ENCODE measurements at regions not wholly inside any gene's neighbourhood (a gene's known extent, or its start where the extent isn't known, plus 50 kb on each side); places are given as distances from the start of the nearest gene placed in this dataset.

GRCh38 chr2:224210286-224211180, 171.4 kb upstream of the SERPINE2 start:
- peaks cover 10% of the 10 kb centered on the region for H3K4me1 Mint-ChIP-seq (ENCODE audit: unreplicated experiment)
- no peaks in the 10 kb centered on the region for H3K36me3 Mint-ChIP-seq (ENCODE audit: unreplicated experiment)
- H3K27me3 Mint-ChIP-seq (ENCODE audit: unreplicated experiment): no peaks in the 10 kb centered on the region
- DNase-seq (ENCODE audit: extremely low spot score, unreplicated experiment): no peak
- TF ChIP-seq CTCF (IDR thresholded peaks at IDR 0.05): no peak
- no peak overlapping the region for H3K4me3 Mint-ChIP-seq (ENCODE audit: unreplicated experiment)
- peaks cover 5% of the 10 kb centered on the region for H3K9me3 Mint-ChIP-seq (ENCODE audit: unreplicated experiment)
- no peak overlapping the region for H3K27ac Mint-ChIP-seq (ENCODE audit: unreplicated experiment)

GRCh38 chr2:224209555-224210285, 170.6 kb upstream of the SERPINE2 start:
- no peak for TF ChIP-seq CTCF (IDR thresholded peaks at IDR 0.05)
- H3K27me3 Mint-ChIP-seq (ENCODE audit: unreplicated experiment): no peaks in the 10 kb centered on the region
- H3K9me3 Mint-ChIP-seq (ENCODE audit: unreplicated experiment): peaks cover 5% of the 10 kb centered on the region
- peaks cover 10% of the 10 kb centered on the region for H3K4me1 Mint-ChIP-seq (ENCODE audit: unreplicated experiment)
- no peak overlapping the region for H3K4me3 Mint-ChIP-seq (ENCODE audit: unreplicated experiment)
- H3K27ac Mint-ChIP-seq (ENCODE audit: unreplicated experiment): no peak overlapping the region
- DNase-seq (ENCODE audit: extremely low spot score, unreplicated experiment): no peak
- no peaks in the 10 kb centered on the region for H3K36me3 Mint-ChIP-seq (ENCODE audit: unreplicated experiment)

GRCh38 chr2:224208443-224208842, 169.4 kb upstream of the SERPINE2 start:
- Mint-ChIP-seq H3K4me1 (ENCODE audit: unreplicated experiment) (peaks cover 10% of the 10 kb centered on the region), H3K9me3 (ENCODE audit: unreplicated experiment) (peaks cover 5% of the 10 kb centered on the region), H3K4me3 (ENCODE audit: unreplicated experiment) (no peak overlapping the region), H3K36me3 (ENCODE audit: unreplicated experiment) (no peaks in the 10 kb centered on the region), H3K27ac (ENCODE audit: unreplicated experiment) (no peak overlapping the region), H3K27me3 (ENCODE audit: unreplicated experiment) (no peaks in the 10 kb centered on the region)
- TF ChIP-seq CTCF (IDR thresholded peaks at IDR 0.05): no peak
- no peak for DNase-seq (ENCODE audit: extremely low spot score, unreplicated experiment)

DNA sequence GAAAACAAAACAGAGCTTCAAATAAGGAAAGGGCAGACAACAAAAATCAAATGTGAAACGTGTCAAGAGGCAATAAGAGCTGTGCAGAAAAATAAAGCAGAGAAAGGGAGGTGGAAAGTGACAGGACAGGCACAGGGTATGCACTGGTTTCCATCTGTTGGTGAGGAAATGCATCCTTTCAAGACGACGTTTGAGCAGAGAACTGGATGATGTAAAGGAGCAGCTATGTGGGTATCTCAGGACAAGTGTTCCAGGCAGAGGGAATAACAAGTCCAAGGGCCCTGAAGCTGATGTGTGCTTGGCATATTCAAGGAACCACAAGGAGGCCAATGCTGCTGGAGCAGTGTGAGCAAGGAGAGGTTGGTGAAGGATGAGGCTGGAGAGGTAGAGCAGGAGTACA, 168.9 kb upstream of the SERPINE2 start:
- peaks cover 5% of the 10 kb centered on the region for H3K9me3 Mint-ChIP-seq (ENCODE audit: unreplicated experiment)
- no peaks in the 10 kb centered on the region for H3K27me3 Mint-ChIP-seq (ENCODE audit: unreplicated experiment)
- TF ChIP-seq CTCF (IDR thresholded peaks at IDR 0.05): no peak
- H3K36me3 Mint-ChIP-seq (ENCODE audit: unreplicated experiment): no peaks in the 10 kb centered on the region
- H3K27ac Mint-ChIP-seq (ENCODE audit: unreplicated experiment): no peak overlapping the region
- H3K4me1 Mint-ChIP-seq (ENCODE audit: unreplicated experiment): peaks cover 10% of the 10 kb centered on the region
- no peak overlapping the region for H3K4me3 Mint-ChIP-seq (ENCODE audit: unreplicated experiment)
- no peak for DNase-seq (ENCODE audit: extremely low spot score, unreplicated experiment)

DNA sequence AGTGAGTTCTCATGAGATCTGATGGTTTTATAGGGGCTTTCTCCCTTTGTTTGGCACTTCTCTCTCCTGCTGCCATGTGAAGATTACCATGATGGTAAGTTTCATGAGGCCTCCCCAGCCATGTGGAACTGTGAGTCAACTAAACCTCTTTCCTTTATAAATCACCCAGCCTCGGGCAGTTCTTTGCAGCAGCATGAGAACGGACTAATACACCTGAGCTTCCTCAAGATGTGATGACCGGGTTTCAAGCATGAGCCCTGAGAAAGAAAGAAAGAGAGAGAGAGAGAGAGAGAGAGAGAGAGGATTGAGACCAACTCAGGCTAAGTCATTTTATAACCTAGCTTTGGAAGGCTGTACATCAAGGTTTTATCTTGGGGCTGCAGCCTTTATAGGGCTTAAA, 167.7 kb upstream of the SERPINE2 start:
- TF ChIP-seq CTCF (IDR thresholded peaks at IDR 0.05): no peak
- Mint-ChIP-seq H3K9me3 (ENCODE audit: unreplicated experiment) (peaks cover 5% of the 10 kb centered on the region), H3K27me3 (ENCODE audit: unreplicated experiment) (no peaks in the 10 kb centered on the region), H3K4me1 (ENCODE audit: unreplicated experiment) (peaks cover 10% of the 10 kb centered on the region), H3K36me3 (ENCODE audit: unreplicated experiment) (no peaks in the 10 kb centered on the region), H3K27ac (ENCODE audit: unreplicated experiment) (no peak overlapping the region), H3K4me3 (ENCODE audit: unreplicated experiment) (no peak overlapping the region)
- DNase-seq (ENCODE audit: extremely low spot score, unreplicated experiment): no peak
